H1 (cell line): ENCODE measurements at regions not wholly inside any gene's neighbourhood (a gene's known extent, or its start where the extent isn't known, plus 50 kb on each side); places are given as distances from the start of the nearest gene placed in this dataset.

ENCODE experiments used
- CREB1 ChIP-seq: IDR thresholded peaks from 2 replicates; pipeline ENCODE4 v1.6.1; 2012; ENCODE audit warnings: inconsistent platforms
- CTCF ChIP-seq, 3 experiments: IDR thresholded peaks; 1 replicate in 2 of 3; 2 replicates in 1 of 3; pipeline versions ENCODE4 v1.5.1 to v1.6.1; 2011; ENCODE audit warnings: low read length in 3 of 3, mild to moderate bottlenecking in 3 of 3, inconsistent platforms in 2 of 3, low read depth in 1 of 3, moderate library complexity in 1 of 3; ENCODE audit not compliant: insufficient read depth in 1 of 3; ENCODE audit errors: control extremely low read depth in 1 of 3
- EP300 ChIP-seq, 2 experiments: IDR thresholded peaks; 1 replicate in 1 of 2; 2 replicates in 1 of 2; pipeline ENCODE4 v1.6.1; 2011 to 2012; ENCODE audit warnings: low read depth in 2 of 2, low read length in 2 of 2, mild to moderate bottlenecking in 2 of 2, borderline replicate concordance in 1 of 2, inconsistent platforms in 1 of 2, moderate library complexity in 1 of 2
- GABPA ChIP-seq: IDR thresholded peaks from 2 replicates; pipeline ENCODE4 v1.6.1; 2011; ENCODE audit warnings: mild to moderate bottlenecking, low read length, moderate library complexity, borderline replicate concordance; ENCODE audit not compliant: insufficient read depth
- JUND ChIP-seq: IDR thresholded peaks from 2 replicates; pipeline ENCODE4 v1.6.1; 2011; ENCODE audit warnings: mild to moderate bottlenecking, improper control_type of control experiment, low read length
- POLR2A ChIP-seq, 2 experiments: IDR thresholded peaks; 1 replicate in 1 of 2; 2 replicates in 1 of 2; pipeline ENCODE4 v1.6.1; 2011; ENCODE audit warnings: low read depth in 2 of 2, low read length in 2 of 2, mild to moderate bottlenecking in 2 of 2; ENCODE audit errors: control extremely low read depth in 1 of 2
- RBBP5 ChIP-seq: IDR thresholded peaks from 2 replicates; pipeline ENCODE4 v1.7.1; 2012; ENCODE audit warnings: low read depth, mild to moderate bottlenecking, inconsistent platforms, low read length, moderate library complexity, borderline replicate concordance
- TAF1 ChIP-seq: IDR thresholded peaks from 2 replicates; pipeline ENCODE4 v1.6.1; 2011; ENCODE audit warnings: mild to moderate bottlenecking, low read depth, low read length
- USF2 ChIP-seq: IDR thresholded peaks from 2 replicates; pipeline ENCODE4 v1.6.1; 2011; ENCODE audit warnings: low read length, improper control_type of control experiment
- YY1 ChIP-seq: IDR thresholded peaks from 2 replicates; pipeline ENCODE4 v1.6.1; 2011; ENCODE audit warnings: low read depth, mild to moderate bottlenecking, low read length
- ZNF274 ChIP-seq: IDR thresholded peaks from 2 replicates; pipeline ENCODE4 v1.7.0; 2012; ENCODE audit warnings: low read length, borderline replicate concordance; ENCODE audit errors: extremely low read depth

GRCh38 chr1:29437946-29438345 lies 201.6 kb downstream of the PTPRU start:
- TF ChIP-seq TAF1 (no peak), CTCF (IDR thresholded peaks at IDR 0.05; ENCODE audit: control extremely low read depth in 1 of 3, insufficient read depth in 1 of 3, low read depth in 1 of 3, low read length in 3 of 3) (no peak), GABPA (no peak), POLR2A (IDR thresholded peaks at IDR 0.05; ENCODE audit: control extremely low read depth in 1 of 2, low read depth in 2 of 2, low read length in 2 of 2) (no peak), RBBP5 (no peak), USF2 (no peak), EP300 (IDR thresholded peaks at IDR 0.05; ENCODE audit: borderline replicate concordance in 1 of 2, low read depth in 2 of 2, low read length in 2 of 2) (no peak), YY1 (no peak), ZNF274 (no peak), JUND (no peak), CREB1 (no peak)
